ENCODE measurements at regions not wholly inside any gene's neighbourhood (a gene's known extent, or its start where the extent isn't known, plus 50 kb on each side); places are given as distances from the start of the nearest gene placed in this dataset.

GRCh38 chr4:171022824-171023230, 790.4 kb upstream of the GALNTL6 start:
- DNase-seq (ENCODE audit: low read depth, low spot score): no peak
- TF ChIP-seq CTCF (IDR thresholded peaks at IDR 0.05; ENCODE audit: low read depth, low read length): no peak
- no peak overlapping the region for H3K4me3 ChIP-seq (ENCODE audit: low read depth, low read length)
- in situ Hi-C loops (cut with HindIII; ENCODE audit: low sequenced_read_pairs): no loop called here

GRCh38 chr4:171017593-171017992, 795.6 kb upstream of the GALNTL6 start:
- in situ Hi-C loops (cut with HindIII; ENCODE audit: low sequenced_read_pairs): no loop called here
- H3K4me3 ChIP-seq (ENCODE audit: low read depth, low read length): no peak overlapping the region
- DNase-seq (ENCODE audit: low read depth, low spot score): no peak
- no peak for TF ChIP-seq CTCF (IDR thresholded peaks at IDR 0.05; ENCODE audit: low read depth, low read length)

GRCh38 chr4:171016145-171016544, 797.1 kb upstream of the GALNTL6 start:
- no peak overlapping the region for H3K4me3 ChIP-seq (ENCODE audit: low read depth, low read length)
- no peak for TF ChIP-seq CTCF (IDR thresholded peaks at IDR 0.05; ENCODE audit: low read depth, low read length)
- in situ Hi-C loops (cut with HindIII; ENCODE audit: low sequenced_read_pairs): no loop called here
- DNase-seq (ENCODE audit: low read depth, low spot score): no peak

- no peak for DNase-seq (ENCODE audit: low read depth, low spot score)
- in situ Hi-C loops (cut with HindIII; ENCODE audit: low sequenced_read_pairs): no loop called here
- TF ChIP-seq CTCF (IDR thresholded peaks at IDR 0.05; ENCODE audit: low read depth, low read length): no peak
- H3K4me3 ChIP-seq (ENCODE audit: low read depth, low read length): no peak overlapping the region
Measured at GRCh38 chr4:171015441-171015840, 797.8 kb upstream of the GALNTL6 start.

GRCh38 chr4:171007618-171008390, 805.4 kb upstream of the GALNTL6 start:
- no peak for TF ChIP-seq CTCF (IDR thresholded peaks at IDR 0.05; ENCODE audit: low read depth, low read length)
- H3K4me3 ChIP-seq (ENCODE audit: low read depth, low read length): no peak overlapping the region
- in situ Hi-C loops (cut with HindIII; ENCODE audit: low sequenced_read_pairs): no loop called here
- no peak for DNase-seq (ENCODE audit: low read depth, low spot score)

GRCh38 chr4:171002246-171002645, 811.0 kb upstream of the GALNTL6 start:
- in situ Hi-C loops (cut with HindIII; ENCODE audit: low sequenced_read_pairs): no loop called here
- DNase-seq (ENCODE audit: low read depth, low spot score): no peak
- no peak overlapping the region for H3K4me3 ChIP-seq (ENCODE audit: low read depth, low read length)
- no peak for TF ChIP-seq CTCF (IDR thresholded peaks at IDR 0.05; ENCODE audit: low read depth, low read length)

All from astrocyte of the spinal cord (primary cell).